Kidney (tissue), 13 donors: ENCODE measurements at regions not wholly inside any gene's neighbourhood (a gene's known extent, or its start where the extent isn't known, plus 50 kb on each side); places are given as distances from the start of the nearest gene placed in this dataset.

Experiments
- DNase-seq, 5 donors: peaks; one replicate each; pipeline ENCODE4 v3.0.0-alpha.2; 2013 to 2020
- FAIRE-seq: peaks from 2 replicates; lab custom pipeline; 2012; peaks lifted over from hg19 to GRCh38; lab: Jason Lieb, UNC
- H3K27ac ChIP-seq, 2 donors: one replicate each; pipeline ENCODE4 v1.7.0; 2013; ENCODE audit warnings: low read depth in 2 of 2, low read length in 2 of 2, inconsistent platforms in 1 of 2
- H3K27me3 ChIP-seq: one replicate; pipeline ENCODE4 v1.7.1; 2013; ENCODE audit warnings: low read length, inconsistent platforms; ENCODE audit not compliant: control insufficient read depth, insufficient read depth
- H3K36me3 ChIP-seq, 3 donors: one replicate each; pipeline versions ENCODE4 v1.7.0 to v1.7.1; 2013; ENCODE audit warnings: low read length in 3 of 3, control low read depth in 1 of 3, inconsistent platforms in 1 of 3; ENCODE audit not compliant: insufficient read depth in 3 of 3, control insufficient read depth in 2 of 3
- H3K4me1 ChIP-seq, 3 donors: one replicate each; pipeline versions ENCODE4 v1.7.0 to v1.7.1; 2013; ENCODE audit warnings: low read length in 3 of 3, inconsistent platforms in 1 of 3, low read depth in 1 of 3; ENCODE audit not compliant: control insufficient read depth in 2 of 3, insufficient read depth in 2 of 3
- H3K4me3 ChIP-seq, 3 donors: one replicate each; pipeline versions ENCODE4 v1.7.0 to v1.8.1; 2013; ENCODE audit warnings: low read length in 3 of 3, control low read depth in 1 of 3, inconsistent platforms in 1 of 3
- H3K9ac ChIP-seq, 3 donors: one replicate each; pipeline versions ENCODE4 v1.7.0 to v1.7.1; 2013; ENCODE audit warnings: low read length in 3 of 3, control low read depth in 1 of 3, inconsistent platforms in 1 of 3
- H3K9me3 ChIP-seq, 3 donors: one replicate each; pipeline versions ENCODE4 v1.7.0 to v1.7.1; 2013; ENCODE audit warnings: low read length in 3 of 3, control low read depth in 1 of 3, inconsistent platforms in 1 of 3; ENCODE audit not compliant: control insufficient read depth in 2 of 3, insufficient read depth in 1 of 3
- intact Hi-C: fragments of 100-400 bp; cut with DNase I; formaldehyde crosslinking; loops from one replicate; pipeline ENCODE4 v1.11.1; 2022
- TF ChIP-seq, protein P1 (sequence below): IDR thresholded peaks from 3 replicates; pipeline ENCODE4 v1.5.1; 2012; ENCODE audit warnings: mild to moderate bottlenecking, moderate library complexity, borderline replicate concordance; ENCODE audit not compliant: insufficient read depth; ENCODE audit errors: extremely low read depth
- donor health status: control.
- donor health status: control.
- donor health status: control.
- donor health status: control.
- donor health status: control.
- donor health status: DM: yes; HTN: yes; CAD: no.
- donor health status: Normal renal cell carcinoma (clear cell type).

- H3K27me3 ChIP-seq: no peaks in the 10 kb centered on the region
- no peak overlapping the region for H3K4me3 ChIP-seq
- intact Hi-C loops: no loop called here
- FAIRE-seq (no peak), DNase-seq (no peak)
- TF ChIP-seq, protein P1, sequence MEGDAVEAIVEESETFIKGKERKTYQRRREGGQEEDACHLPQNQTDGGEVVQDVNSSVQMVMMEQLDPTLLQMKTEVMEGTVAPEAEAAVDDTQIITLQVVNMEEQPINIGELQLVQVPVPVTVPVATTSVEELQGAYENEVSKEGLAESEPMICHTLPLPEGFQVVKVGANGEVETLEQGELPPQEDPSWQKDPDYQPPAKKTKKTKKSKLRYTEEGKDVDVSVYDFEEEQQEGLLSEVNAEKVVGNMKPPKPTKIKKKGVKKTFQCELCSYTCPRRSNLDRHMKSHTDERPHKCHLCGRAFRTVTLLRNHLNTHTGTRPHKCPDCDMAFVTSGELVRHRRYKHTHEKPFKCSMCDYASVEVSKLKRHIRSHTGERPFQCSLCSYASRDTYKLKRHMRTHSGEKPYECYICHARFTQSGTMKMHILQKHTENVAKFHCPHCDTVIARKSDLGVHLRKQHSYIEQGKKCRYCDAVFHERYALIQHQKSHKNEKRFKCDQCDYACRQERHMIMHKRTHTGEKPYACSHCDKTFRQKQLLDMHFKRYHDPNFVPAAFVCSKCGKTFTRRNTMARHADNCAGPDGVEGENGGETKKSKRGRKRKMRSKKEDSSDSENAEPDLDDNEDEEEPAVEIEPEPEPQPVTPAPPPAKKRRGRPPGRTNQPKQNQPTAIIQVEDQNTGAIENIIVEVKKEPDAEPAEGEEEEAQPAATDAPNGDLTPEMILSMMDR: no peak
- H3K27ac ChIP-seq: no peak overlapping the region
- H3K4me1 ChIP-seq: no peaks in the 10 kb centered on the region
- H3K36me3 ChIP-seq: no peaks in the 10 kb centered on the region
- no peak overlapping the region for H3K9ac ChIP-seq
- no peaks in the 10 kb centered on the region for H3K9me3 ChIP-seq
These were observed 205.2 kb downstream of the JRKL start for GRCh38 chr11:96595011-96595410.

DNA sequence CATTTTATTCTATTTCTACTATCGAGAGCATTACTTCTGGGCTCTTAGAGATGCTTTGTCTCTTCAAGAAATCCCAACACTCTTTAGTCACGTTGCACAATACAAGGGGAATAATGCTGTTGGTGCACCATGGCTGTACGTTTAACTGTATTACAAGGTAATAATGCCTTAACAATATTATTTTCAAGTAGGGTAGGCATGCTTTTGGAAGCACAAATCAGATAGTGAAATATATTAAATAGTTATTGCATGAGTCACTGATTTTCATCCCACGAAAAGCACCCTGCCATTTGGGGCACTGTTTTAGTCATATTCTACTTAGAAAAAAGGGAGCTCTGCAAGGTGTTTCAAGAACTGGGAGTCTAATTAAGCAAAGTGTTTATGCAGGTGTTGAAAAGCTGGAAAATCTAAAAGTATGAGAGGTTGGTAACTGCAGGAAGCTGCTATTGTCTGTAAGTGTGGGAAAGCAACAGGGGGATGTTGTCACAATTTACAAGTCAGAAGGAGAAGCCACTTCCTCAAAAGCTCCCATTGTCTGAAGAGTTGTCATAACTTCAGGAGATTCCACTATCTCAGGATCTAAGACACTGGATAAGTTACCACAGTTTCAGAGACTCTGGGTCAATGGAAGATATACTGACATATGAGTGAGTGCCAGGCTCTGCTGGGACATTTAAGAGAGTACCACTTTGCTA, 218.2 kb downstream of the JRKL start:
- Histone ChIP-seq H3K36me3 (no peaks in the 10 kb centered on the region), H3K4me3 (no peak overlapping the region), H3K4me1 (no peaks in the 10 kb centered on the region), H3K9me3 (no peaks in the 10 kb centered on the region), H3K27me3 (no peaks in the 10 kb centered on the region), H3K9ac (no peak overlapping the region), H3K27ac (no peak overlapping the region)
- intact Hi-C loops: no loop called here
- TF ChIP-seq, protein P1: no peak
- no peak for DNase-seq
- no peak for FAIRE-seq

GRCh38 chr11:96614101-96614500, 224.3 kb downstream of the JRKL start:
- no peak overlapping the region for H3K4me3 ChIP-seq
- no peaks in the 10 kb centered on the region for H3K27me3 ChIP-seq
- intact Hi-C loops: no loop called here
- H3K9ac ChIP-seq: no peak overlapping the region
- H3K9me3 ChIP-seq: no peaks in the 10 kb centered on the region
- no peak overlapping the region for H3K27ac ChIP-seq
- no peaks in the 10 kb centered on the region for H3K36me3 ChIP-seq
- TF ChIP-seq, protein P1: no peak
- DNase-seq (no peak), FAIRE-seq (no peak)
- no peaks in the 10 kb centered on the region for H3K4me1 ChIP-seq

DNA sequence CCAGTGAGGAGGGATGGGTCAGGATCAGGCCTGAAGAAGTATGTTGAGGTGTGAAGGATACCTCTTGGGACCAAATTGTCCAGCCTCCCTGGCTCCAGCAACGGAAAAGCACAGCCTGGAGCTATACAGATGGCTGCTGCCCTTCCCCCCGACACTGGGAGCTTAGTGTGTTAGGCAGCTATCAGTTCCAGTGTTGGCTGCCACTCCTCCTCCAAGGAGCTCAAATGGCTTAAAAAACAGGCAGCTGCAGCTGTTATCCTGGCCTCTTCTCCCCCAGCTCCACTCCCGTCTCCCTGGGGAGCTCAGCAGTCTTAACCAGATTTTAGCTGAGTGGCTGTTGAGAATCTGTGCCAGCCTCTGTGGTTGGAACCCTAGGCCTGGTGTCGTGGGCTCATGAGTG, 225.0 kb downstream of the JRKL start:
- no peaks in the 10 kb centered on the region for H3K4me1 ChIP-seq
- no peak overlapping the region for H3K9ac ChIP-seq
- no peaks in the 10 kb centered on the region for H3K9me3 ChIP-seq
- H3K4me3 ChIP-seq: no peak overlapping the region
- no peaks in the 10 kb centered on the region for H3K36me3 ChIP-seq
- intact Hi-C loops: no loop called here
- DNase-seq (peak in 1 of 5 donors; percentile 6), FAIRE-seq (no peak)
- H3K27ac ChIP-seq: no peak overlapping the region
- TF ChIP-seq, protein P1: no peak
- no peaks in the 10 kb centered on the region for H3K27me3 ChIP-seq
